Hepatocyte (in vitro differentiated cells): ENCODE measurements at regions not wholly inside any gene's neighbourhood (a gene's known extent, or its start where the extent isn't known, plus 50 kb on each side); places are given as distances from the start of the nearest gene placed in this dataset.

ENCODE experiments used
- DNase-seq: peaks from one replicate; pipeline ENCODE4 v3.0.0-alpha.2; 2016; ENCODE audit warnings: low spot score
- H2AFZ ChIP-seq: fragments of 200-600 bp; sonication (generic); 2 replicates; pipeline ENCODE4 v1.6.0; 2016; ENCODE audit warnings: antibody characterized with exemption, mild to moderate bottlenecking
- H3K27ac ChIP-seq: fragments of 200-600 bp; sonication (generic); 2 replicates; pipeline ENCODE4 v1.5.1; 2016; ENCODE audit warnings: mild to moderate bottlenecking
- H3K27me3 ChIP-seq: fragments of 200-600 bp; sonication (generic); 2 replicates; pipeline ENCODE4 v1.6.1; 2016
- H3K36me3 ChIP-seq: fragments of 200-600 bp; sonication (generic); replicated peaks from 2 replicates; pipeline ENCODE4 v1.5.1; 2016; ENCODE audit warnings: low read depth; ENCODE audit not compliant: insufficient read depth
- H3K4me1 ChIP-seq: fragments of 200-600 bp; sonication (generic); 2 replicates; pipeline ENCODE4 v1.5.1; 2016; ENCODE audit warnings: mild to moderate bottlenecking, moderate library complexity; ENCODE audit not compliant: insufficient read depth
- H3K4me2 ChIP-seq: fragments of 200-600 bp; sonication (generic); 2 replicates; pipeline ENCODE4 v1.6.0; 2016
- H3K4me3 ChIP-seq: fragments of 200-600 bp; sonication (generic); 2 replicates; pipeline ENCODE4 v1.5.1; 2016; ENCODE audit warnings: mild to moderate bottlenecking
- H3K79me2 ChIP-seq: fragments of 200-600 bp; sonication (generic); 2 replicates; pipeline ENCODE4 v1.6.0; 2017; ENCODE audit warnings: mild to moderate bottlenecking
- H3K9me2 ChIP-seq: fragments of 200-600 bp; sonication (generic); replicated peaks from 2 replicates; pipeline ENCODE4 v1.6.0; 2017; ENCODE audit warnings: mild to moderate bottlenecking; ENCODE audit not compliant: insufficient read depth
- H3K9me3 ChIP-seq: fragments of 200-600 bp; sonication (generic); 2 replicates; pipeline ENCODE4 v1.5.1; 2016; ENCODE audit warnings: low read depth, mild to moderate bottlenecking
- H4K20me1 ChIP-seq: fragments of 200-600 bp; sonication (generic); 2 replicates; pipeline ENCODE4 v1.6.0; 2016; ENCODE audit warnings: mild to moderate bottlenecking; ENCODE audit not compliant: insufficient read depth, poor library complexity, severe bottlenecking
- CTCF ChIP-seq: fragments of 200-600 bp; sonication (generic); IDR thresholded peaks from 2 replicates; pipeline ENCODE4 v1.5.1; 2016; ENCODE audit warnings: antibody characterized with exemption, mild to moderate bottlenecking; ENCODE audit not compliant: poor library complexity
- EZH2 ChIP-seq: fragments of 200-600 bp; sonication (generic); IDR thresholded peaks from 2 replicates; pipeline ENCODE4 v1.6.1; 2016; ENCODE audit warnings: antibody characterized with exemption, mild to moderate bottlenecking, borderline replicate concordance
- EZH2phosphoT487 ChIP-seq: fragments of 200-600 bp; sonication (generic); IDR thresholded peaks from one replicate; pipeline ENCODE4 v1.6.1; 2018; ENCODE audit warnings: antibody characterized with exemption, mild to moderate bottlenecking, low read depth, moderate library complexity; ENCODE audit not compliant: unreplicated experiment, severe bottlenecking
- WGBS: methylation state at CpG from one replicate; pipeline ENCODE4 v1.1.6; 2016; ENCODE audit warnings: low lambda C conversion rate; ENCODE audit errors: missing lambda C conversion rate; 5-methylcytosine and 5-hydroxymethylcytosine counted together

- TF ChIP-seq CTCF (no peak), EZH2 (no peak)
- 43% methylated on average over 2 of the region's 2 CpGs for WGBS
- H3K79me2 ChIP-seq = no peaks in the 10 kb centered on the region
- peak; percentile 4 for DNase-seq
- no peak overlapping the region for H3K27ac ChIP-seq
- H4K20me1 ChIP-seq = no peaks in the 10 kb centered on the region
- H3K36me3 ChIP-seq = no peaks in the 10 kb centered on the region
- no peaks in the 10 kb centered on the region for H3K9me3 ChIP-seq
- no peak overlapping the region for H3K4me2 ChIP-seq
- no peak overlapping the region for H3K4me3 ChIP-seq
- H3K9me2 ChIP-seq = no peaks in the 10 kb centered on the region
- no peaks in the 10 kb centered on the region for H3K4me1 ChIP-seq
- no peak overlapping the region for H2AFZ ChIP-seq
- no peaks in the 10 kb centered on the region for H3K27me3 ChIP-seq
Observed at GRCh38 chr18:43534511-43534910, 257.2 kb upstream of the SYT4 start.

- no peak overlapping the region for H3K4me3 ChIP-seq
- H3K4me2 ChIP-seq = no peak overlapping the region
- WGBS = 79% methylated on average over 1 of the region's 1 CpG
- H2AFZ ChIP-seq = no peak overlapping the region
- no peaks in the 10 kb centered on the region for H3K4me1 ChIP-seq
- H3K79me2 ChIP-seq = no peaks in the 10 kb centered on the region
- no peak for DNase-seq
- no peaks in the 10 kb centered on the region for H3K9me2 ChIP-seq
- H3K9me3 ChIP-seq = no peaks in the 10 kb centered on the region
- H3K27me3 ChIP-seq = no peaks in the 10 kb centered on the region
- TF ChIP-seq EZH2phosphoT487 (no peak), EZH2 (no peak), CTCF (no peak)
- no peaks in the 10 kb centered on the region for H3K36me3 ChIP-seq
- H4K20me1 ChIP-seq = no peaks in the 10 kb centered on the region
- H3K27ac ChIP-seq = no peak overlapping the region
Observed at GRCh38 chr18:43539862-43540261, 262.6 kb upstream of the SYT4 start.

- DNase-seq = no peak
- Histone ChIP-seq H4K20me1 (no peaks in the 10 kb centered on the region), H3K27me3 (no peaks in the 10 kb centered on the region), H2AFZ (no peak overlapping the region), H3K36me3 (no peaks in the 10 kb centered on the region), H3K4me1 (no peaks in the 10 kb centered on the region), H3K4me2 (no peak overlapping the region), H3K9me2 (no peaks in the 10 kb centered on the region), H3K79me2 (no peaks in the 10 kb centered on the region), H3K4me3 (no peak overlapping the region), H3K9me3 (no peaks in the 10 kb centered on the region), H3K27ac (no peak overlapping the region)
- no peak for TF ChIP-seq EZH2
- TF ChIP-seq EZH2phosphoT487 = no peak
- no peak for TF ChIP-seq CTCF
- 82% methylated on average over 6 of the region's 6 CpGs for WGBS
Observed at GRCh38 chr18:43542016-43542415, 264.7 kb upstream of the SYT4 start.

- Histone ChIP-seq H3K4me1 (no peaks in the 10 kb centered on the region), H3K79me2 (no peaks in the 10 kb centered on the region), H4K20me1 (no peaks in the 10 kb centered on the region), H3K4me2 (no peak overlapping the region), H3K4me3 (no peak overlapping the region), H2AFZ (no peak overlapping the region), H3K27me3 (no peaks in the 10 kb centered on the region), H3K9me3 (no peaks in the 10 kb centered on the region), H3K27ac (no peak overlapping the region), H3K9me2 (no peaks in the 10 kb centered on the region), H3K36me3 (no peaks in the 10 kb centered on the region)
- WGBS = 87% methylated on average over 4 of the region's 4 CpGs
- no peak for DNase-seq
- TF ChIP-seq CTCF (no peak), EZH2phosphoT487 (no peak), EZH2 (no peak)
Observed at GRCh38 chr18:43543236-43543635, 265.9 kb upstream of the SYT4 start.
